H9 (cell line): ENCODE measurements at regions not wholly inside any gene's neighbourhood (a gene's known extent, or its start where the extent isn't known, plus 50 kb on each side); places are given as distances from the start of the nearest gene placed in this dataset.

ENCODE experiments used
- DNase-seq: peaks from one replicate; pipeline ENCODE4 v3.0.0-alpha.2; 2017
- H2AFZ ChIP-seq: one replicate; pipeline ENCODE4 v1.6.1; 2013; ENCODE audit warnings: mild to moderate bottlenecking, low read length, control low read depth, moderate library complexity
- H2AK5ac ChIP-seq: 2 replicates; pipeline ENCODE4 v1.6.1; 2013; ENCODE audit warnings: low read length, control low read depth, mixed read lengths; ENCODE audit not compliant: insufficient read length
- H2BK120ac ChIP-seq: one replicate; pipeline ENCODE4 v1.6.1; 2013; ENCODE audit warnings: low read depth, mild to moderate bottlenecking, low read length, control low read depth, inconsistent platforms; ENCODE audit not compliant: poor library complexity, severe bottlenecking
- H2BK12ac ChIP-seq: 2 replicates; pipeline ENCODE4 v1.6.1; 2013; ENCODE audit warnings: low read length, control low read depth, mixed read lengths, low read depth; ENCODE audit not compliant: insufficient read length
- H2BK15ac ChIP-seq: 2 replicates; pipeline ENCODE4 v1.6.1; 2013; ENCODE audit warnings: low read depth, low read length, control low read depth
- H2BK20ac ChIP-seq: one replicate; pipeline ENCODE4 v1.6.1; 2013; ENCODE audit warnings: low read depth, mild to moderate bottlenecking, low read length, control low read depth, inconsistent platforms; ENCODE audit not compliant: poor library complexity, severe bottlenecking
- H2BK5ac ChIP-seq: 2 replicates; pipeline ENCODE4 v1.6.1; 2013; ENCODE audit warnings: low read length, control low read depth, mixed read lengths; ENCODE audit not compliant: insufficient read length
- H3K14ac ChIP-seq: 2 replicates; pipeline ENCODE4 v1.6.1; 2013; ENCODE audit warnings: low read length, control low read depth; ENCODE audit not compliant: insufficient read depth
- H3K18ac ChIP-seq: 2 replicates; pipeline ENCODE4 v1.6.1; 2013; ENCODE audit warnings: low read depth, mild to moderate bottlenecking, mixed read lengths, low read length, control low read depth; ENCODE audit not compliant: insufficient read length
- H3K23ac ChIP-seq: 2 replicates; pipeline ENCODE4 v1.6.1; 2013; ENCODE audit warnings: low read length, control low read depth, mixed read lengths, low read depth; ENCODE audit not compliant: insufficient read length
- H3K23me2 ChIP-seq: 2 replicates; pipeline ENCODE4 v1.6.1; 2013; ENCODE audit warnings: low read depth, mild to moderate bottlenecking, mixed read lengths, low read length, control low read depth; ENCODE audit not compliant: insufficient read length, poor library complexity, severe bottlenecking
- H3K27ac ChIP-seq: 2 replicates; pipeline ENCODE4 v1.5.1; 2013; ENCODE audit warnings: low read length, control low read depth, mixed read lengths, low read depth; ENCODE audit not compliant: insufficient read length
- H3K27me3 ChIP-seq: 2 replicates; pipeline ENCODE4 v1.6.1; 2013; ENCODE audit warnings: low read length, control low read depth, inconsistent platforms; ENCODE audit not compliant: insufficient read depth
- H3K4ac ChIP-seq: 2 replicates; pipeline ENCODE4 v1.6.1; 2013; ENCODE audit warnings: low read depth, mild to moderate bottlenecking, control low read depth, inconsistent platforms, low read length, moderate library complexity
- H3K4me1 ChIP-seq: 2 replicates; pipeline ENCODE4 v1.6.1; 2013; ENCODE audit warnings: low read length, control low read depth, inconsistent platforms; ENCODE audit not compliant: insufficient read depth
- H3K4me2 ChIP-seq: 2 replicates; pipeline ENCODE4 v1.6.1; 2013; ENCODE audit warnings: low read length, control low read depth, mixed read lengths; ENCODE audit not compliant: insufficient read length, insufficient read depth
- H3K56ac ChIP-seq: 2 replicates; pipeline ENCODE4 v1.6.1; 2013; ENCODE audit warnings: low read depth, mild to moderate bottlenecking, mixed read lengths, low read length, control low read depth; ENCODE audit not compliant: insufficient read length
- H3K79me1 ChIP-seq: 2 replicates; pipeline ENCODE4 v1.6.1; 2013; ENCODE audit warnings: low read depth, mild to moderate bottlenecking, moderate library complexity, low read length, control low read depth, inconsistent platforms; ENCODE audit not compliant: insufficient read depth, poor library complexity, severe bottlenecking
- H3K79me2 ChIP-seq: 2 replicates; pipeline ENCODE4 v1.6.1; 2013; ENCODE audit warnings: low read length, control low read depth, inconsistent platforms; ENCODE audit not compliant: insufficient read depth
- H3K9ac ChIP-seq: 2 replicates; pipeline ENCODE4 v1.6.1; 2013; ENCODE audit warnings: low read length, control low read depth, mixed read lengths; ENCODE audit not compliant: insufficient read length; ENCODE audit errors: extremely low read depth
- H3K9me3 ChIP-seq: one replicate; pipeline ENCODE4 v1.6.1; 2013; ENCODE audit warnings: low read depth, low read length, inconsistent platforms; ENCODE audit not compliant: control insufficient read depth
- H3T11ph ChIP-seq: one replicate; pipeline ENCODE4 v1.6.1; 2013; ENCODE audit warnings: mild to moderate bottlenecking, low read length, control low read depth, inconsistent platforms
- H4K20me1 ChIP-seq: one replicate; pipeline ENCODE4 v1.6.1; 2013; ENCODE audit not compliant: control insufficient read depth, insufficient read length, insufficient read depth
- H4K5ac ChIP-seq: 2 replicates; pipeline ENCODE4 v1.6.1; 2013; ENCODE audit warnings: low read depth, mild to moderate bottlenecking, mixed read lengths, low read length, control low read depth; ENCODE audit not compliant: insufficient read length
- H4K8ac ChIP-seq: replicated peaks from 2 replicates; pipeline ENCODE4 v1.6.1; 2013; ENCODE audit warnings: low read length, control low read depth, mixed read lengths, low read depth; ENCODE audit not compliant: insufficient read length
- H4K91ac ChIP-seq: 2 replicates; pipeline ENCODE4 v1.6.1; 2013; ENCODE audit warnings: low read depth, mild to moderate bottlenecking, moderate library complexity, mixed read lengths, low read length, control low read depth; ENCODE audit not compliant: insufficient read length
- H3K27ac Mint-ChIP-seq, 3 experiments: 2 replicates in 2 of 3; 3 replicates in 1 of 3; pipeline ENCODE4 v1.8.0; 2020 to 2021; ENCODE audit warnings: mixed read lengths in 3 of 3, mild to moderate bottlenecking in 1 of 3, moderate library complexity in 1 of 3
- H3K27me3 Mint-ChIP-seq: 2 replicates; pipeline ENCODE4 v1.8.0; 2021; ENCODE audit warnings: low read depth, mild to moderate bottlenecking, moderate library complexity, mixed read lengths
- H3K36me3 Mint-ChIP-seq, 3 experiments: 2 replicates in 2 of 3; 3 replicates in 1 of 3; pipeline ENCODE4 v1.8.0; 2020 to 2021; ENCODE audit warnings: low read depth in 3 of 3, mixed read lengths in 3 of 3; ENCODE audit not compliant: insufficient read depth in 1 of 3
- H3K4me1 Mint-ChIP-seq, 2 experiments: 2 replicates each; pipeline ENCODE4 v1.8.0; 2020; ENCODE audit warnings: mixed read lengths in 2 of 2
- H3K4me3 Mint-ChIP-seq, 2 experiments: 2 replicates in 1 of 2; 3 replicates in 1 of 2; pipeline ENCODE4 v1.8.0; 2020 to 2021; ENCODE audit warnings: mild to moderate bottlenecking in 2 of 2, mixed read lengths in 2 of 2, moderate library complexity in 1 of 2
- H3K9me3 Mint-ChIP-seq, 2 experiments: 2 replicates in 1 of 2; 3 replicates in 1 of 2; pipeline ENCODE4 v1.8.0; 2020; ENCODE audit warnings: mild to moderate bottlenecking in 2 of 2, mixed read lengths in 2 of 2, moderate library complexity in 1 of 2
- CTCF ChIP-seq: fragments of 200-600 bp; sonication (generic); conservative IDR thresholded peaks from 3 replicates; pipeline ENCODE4 v1.8.0; 2021; ENCODE audit warnings: antibody characterized with exemption, mild to moderate bottlenecking

GRCh38 chr14:82521191-82521590, 987.5 kb upstream of the SEL1L start:
- Histone ChIP-seq H3K9ac (no peak overlapping the region), H2BK5ac (no peak overlapping the region), H2BK15ac (no peak overlapping the region), H2BK12ac (no peak overlapping the region), H3K27ac (no peak overlapping the region), H4K91ac (no peak overlapping the region), H3K4me2 (no peak overlapping the region), H3K23me2 (no peaks in the 10 kb centered on the region), H3K27me3 (no peaks in the 10 kb centered on the region), H3K56ac (no peak overlapping the region), H2AFZ (no peak overlapping the region), H3K18ac (no peak overlapping the region), H3K4ac (no peak overlapping the region), H3T11ph (no peak overlapping the region), H4K8ac (no peak overlapping the region), H3K23ac (no peak overlapping the region), H4K5ac (no peak overlapping the region), H3K14ac (no peak overlapping the region), H2AK5ac (no peak overlapping the region), H3K4me1 (no peaks in the 10 kb centered on the region), H4K20me1 (no peaks in the 10 kb centered on the region), H2BK20ac (no peak overlapping the region), H3K79me1 (no peaks in the 10 kb centered on the region), H3K9me3 (no peaks in the 10 kb centered on the region), H3K79me2 (no peaks in the 10 kb centered on the region), H2BK120ac (no peak overlapping the region)
- no peak for TF ChIP-seq CTCF
- DNase-seq: no peak
- Mint-ChIP-seq H3K36me3 (peaks cover 0 to 8% (median 0%) of the 10 kb centered on the region in 3 experiments; a peak in 2 of 7 replicates), H3K4me3 (no peak overlapping the region), H3K9me3 (peaks cover 3% of the 10 kb centered on the region in 2 experiments; a peak in 3 of 5 replicates), H3K27ac (no peak overlapping the region), H3K4me1 (no peaks in the 10 kb centered on the region), H3K27me3 (no peaks in the 10 kb centered on the region)
